ENCODE measurements at regions not wholly inside any gene's neighbourhood (a gene's known extent, or its start where the extent isn't known, plus 50 kb on each side); places are given as distances from the start of the nearest gene placed in this dataset.

DNA sequence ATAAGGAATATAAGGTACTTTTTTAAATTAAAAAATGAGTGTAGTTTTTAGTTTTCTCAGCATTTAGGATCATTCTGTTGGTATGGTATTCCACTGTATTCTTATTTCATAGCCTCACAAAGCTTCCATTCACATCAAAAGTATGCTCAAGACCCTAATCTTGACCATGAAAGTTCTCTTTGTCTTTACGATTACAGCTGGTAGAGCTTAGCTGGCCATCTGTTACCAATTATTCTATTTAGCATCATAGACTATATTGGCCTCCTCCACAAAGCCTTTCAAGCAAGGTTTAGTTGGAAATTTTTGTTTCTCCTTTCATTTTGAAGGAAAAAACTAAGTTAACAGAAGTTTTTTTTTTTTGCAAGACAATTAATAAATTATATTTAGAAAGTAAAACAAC, 245.1 kb downstream of the KCTD12 start:
- DNase-seq (ENCODE audit: extremely low read depth, low read depth), result peak; percentile 11
- TF ChIP-seq CTCF (IDR thresholded peaks at IDR 0.05; ENCODE audit: low read depth, low read length), result no peak

- DNase-seq (ENCODE audit: extremely low read depth, low read depth), result no peak
- TF ChIP-seq CTCF (IDR thresholded peaks at IDR 0.05; ENCODE audit: low read depth, low read length), result no peak
Measured at GRCh38 chr13:76638882-76639281, 247.3 kb downstream of the KCTD12 start.

- TF ChIP-seq CTCF (IDR thresholded peaks at IDR 0.05; ENCODE audit: low read depth, low read length), result no peak
- DNase-seq (ENCODE audit: extremely low read depth, low read depth), result no peak
Measured at GRCh38 chr13:76638181-76638580, 248.0 kb downstream of the KCTD12 start.

DNA sequence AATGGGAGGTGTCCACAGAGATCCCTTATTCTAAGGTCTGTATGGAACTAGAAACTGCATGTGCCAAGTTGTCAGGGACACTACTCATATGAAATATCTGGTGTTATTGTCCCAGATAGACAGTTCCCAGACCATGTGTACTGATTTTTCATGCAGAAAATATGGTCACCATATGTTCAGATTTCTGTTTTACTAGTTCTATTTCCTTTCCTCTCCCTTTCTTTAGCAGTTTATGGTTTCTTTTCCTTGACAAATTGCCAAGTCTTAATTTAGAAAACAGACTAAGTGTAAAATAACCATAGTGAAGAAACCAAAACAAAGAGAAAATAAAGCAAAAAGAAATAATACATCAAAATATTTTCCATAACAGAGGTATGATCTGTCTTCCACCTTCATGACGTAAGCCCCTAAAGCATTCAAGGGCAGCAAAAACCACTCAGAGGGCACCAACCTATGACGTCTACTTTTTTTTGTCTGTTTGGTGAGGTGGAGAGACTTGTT, 248.5 kb downstream of the KCTD12 start:
- no peak for TF ChIP-seq CTCF (IDR thresholded peaks at IDR 0.05; ENCODE audit: low read depth, low read length)
- DNase-seq (ENCODE audit: extremely low read depth, low read depth), result no peak

GRCh38 chr13:76636829-76637228, 249.4 kb downstream of the KCTD12 start:
- no peak for DNase-seq (ENCODE audit: extremely low read depth, low read depth)
- no peak for TF ChIP-seq CTCF (IDR thresholded peaks at IDR 0.05; ENCODE audit: low read depth, low read length)

DNA sequence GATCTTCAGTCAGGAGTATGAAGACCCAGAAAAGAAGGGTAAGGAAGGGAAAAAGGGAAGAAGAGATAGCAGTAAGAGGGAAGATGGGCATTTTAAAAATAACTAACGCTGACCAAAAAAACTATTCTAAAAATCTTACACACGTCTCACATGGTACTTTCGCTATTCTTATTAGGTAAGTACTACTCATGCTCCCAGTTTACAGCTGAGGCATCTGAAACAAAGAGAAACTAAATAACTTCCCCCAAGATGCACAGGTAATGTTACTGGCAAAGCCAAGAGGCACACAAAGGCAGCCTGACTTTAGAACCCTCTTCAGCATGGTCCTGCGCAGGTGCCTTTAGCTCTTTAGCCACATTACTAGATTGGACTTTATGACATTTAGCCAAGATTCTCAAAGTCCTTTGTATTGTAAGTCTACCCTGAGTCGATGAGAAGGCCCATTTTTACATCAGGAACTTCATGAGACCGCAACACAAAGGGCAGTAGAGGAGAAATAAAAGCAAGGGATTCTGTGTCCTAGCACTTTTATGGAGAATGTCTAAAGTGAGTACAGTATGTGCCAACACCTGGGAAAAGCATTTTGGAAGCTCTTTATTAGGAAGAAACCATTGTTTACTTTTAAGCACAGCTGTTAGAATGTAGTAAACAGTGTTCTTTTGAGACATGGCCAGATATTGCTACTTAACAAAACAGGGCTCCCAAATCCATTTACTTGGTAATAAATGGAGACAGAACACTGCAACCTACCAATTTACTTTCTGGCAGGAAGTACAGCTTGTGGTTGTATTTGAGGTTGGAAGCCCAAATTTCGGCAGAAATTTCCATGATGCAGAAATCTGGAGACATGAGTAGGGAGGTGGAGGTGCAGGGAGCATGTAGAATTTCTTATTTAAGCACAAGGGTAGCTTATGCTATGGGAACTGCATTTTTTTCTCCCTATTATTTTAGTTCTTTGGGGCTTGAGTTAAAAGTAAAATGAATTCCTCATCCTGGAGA, 250.7 kb downstream of the KCTD12 start:
- DNase-seq (ENCODE audit: extremely low read depth, low read depth), result no peak
- TF ChIP-seq CTCF (IDR thresholded peaks at IDR 0.05; ENCODE audit: low read depth, low read length), result no peak
